Inferior parietal cortex (tissue), 1 donor: ENCODE measurements at regions not wholly inside any gene's neighbourhood (a gene's known extent, or its start where the extent isn't known, plus 50 kb on each side); places are given as distances from the start of the nearest gene placed in this dataset.
"Not testable (repeated sequence)": the region's sequence is repeated elsewhere in the genome, so short reads cannot be mapped to it uniquely, and the experiment has no call there.

Experiments
- DNase-seq: peaks from one replicate; pipeline ENCODE4 v3.0.0-alpha.2; 2016; ENCODE audit errors: extremely low spot score

GRCh38 chr4:67412153-67412712 lies 133.1 kb downstream of the CENPC start:
- not testable (repeated sequence) for DNase-seq

GRCh38 chr4:67403342-67403741 lies 142.0 kb downstream of the CENPC start:
- no peak for DNase-seq

DNA sequence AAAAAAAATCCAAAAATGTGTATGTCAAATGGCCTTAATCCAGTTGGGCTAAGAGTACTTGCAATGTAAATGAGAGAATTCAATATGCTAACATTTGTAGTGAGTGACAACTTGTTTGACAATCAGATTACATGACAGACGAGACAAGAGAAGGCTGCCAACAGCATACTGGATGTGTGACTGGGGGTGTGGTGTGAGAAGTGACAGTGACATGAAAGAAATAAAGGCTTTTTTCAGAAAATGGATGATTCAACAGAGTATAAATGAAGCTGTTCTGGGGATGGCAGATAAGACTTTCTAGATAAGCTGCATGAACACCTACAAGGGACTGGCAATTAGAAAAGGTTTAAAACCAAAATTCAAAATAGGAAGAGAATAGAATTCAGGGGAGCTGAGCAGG lies 143.4 kb downstream of the CENPC start:
- DNase-seq, result no peak

DNA sequence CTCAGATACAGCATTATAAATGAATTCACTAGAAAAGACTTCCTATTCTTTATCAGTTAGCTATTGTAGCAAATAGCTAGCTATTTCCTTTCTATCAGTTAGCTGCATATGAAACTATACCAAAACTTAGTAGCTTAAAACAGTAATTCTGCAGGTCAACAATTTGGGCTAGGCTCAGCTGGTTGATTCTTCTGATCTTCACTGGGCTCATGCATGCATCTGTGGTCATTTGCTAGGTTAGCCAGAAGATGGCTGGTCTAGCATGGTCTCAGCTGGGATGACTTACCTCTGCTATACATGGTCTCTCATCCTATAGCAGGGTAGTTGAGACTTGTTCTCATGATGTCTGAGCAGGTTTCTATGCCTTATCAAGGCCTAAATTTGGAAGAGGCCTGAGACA lies 147.4 kb downstream of the CENPC start:
- no peak for DNase-seq

- DNase-seq, result no peak
Measured at GRCh38 chr4:67397031-67397430, 148.3 kb downstream of the CENPC start.

DNA sequence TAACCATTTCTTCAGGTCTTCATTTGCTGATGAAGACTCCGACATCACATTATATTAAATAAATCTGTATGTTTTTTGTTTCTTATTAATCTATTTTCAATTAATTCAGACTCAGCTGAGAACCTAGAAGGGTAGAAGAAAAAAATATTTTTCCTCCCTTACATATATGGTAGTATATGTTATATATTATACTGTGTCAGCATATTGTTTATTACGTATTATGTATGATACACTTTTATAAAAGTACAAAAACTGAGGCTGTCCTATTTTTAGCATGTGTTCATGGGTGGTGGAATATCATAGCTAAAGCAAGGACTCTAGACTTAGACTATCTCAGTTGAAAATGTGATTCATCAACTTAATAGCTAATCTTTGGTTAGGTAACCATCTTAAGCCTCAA lies 149.3 kb downstream of the CENPC start:
- DNase-seq, result no peak

- no peak for DNase-seq
Measured at GRCh38 chr4:67394879-67395278, 150.4 kb downstream of the CENPC start.

DNA sequence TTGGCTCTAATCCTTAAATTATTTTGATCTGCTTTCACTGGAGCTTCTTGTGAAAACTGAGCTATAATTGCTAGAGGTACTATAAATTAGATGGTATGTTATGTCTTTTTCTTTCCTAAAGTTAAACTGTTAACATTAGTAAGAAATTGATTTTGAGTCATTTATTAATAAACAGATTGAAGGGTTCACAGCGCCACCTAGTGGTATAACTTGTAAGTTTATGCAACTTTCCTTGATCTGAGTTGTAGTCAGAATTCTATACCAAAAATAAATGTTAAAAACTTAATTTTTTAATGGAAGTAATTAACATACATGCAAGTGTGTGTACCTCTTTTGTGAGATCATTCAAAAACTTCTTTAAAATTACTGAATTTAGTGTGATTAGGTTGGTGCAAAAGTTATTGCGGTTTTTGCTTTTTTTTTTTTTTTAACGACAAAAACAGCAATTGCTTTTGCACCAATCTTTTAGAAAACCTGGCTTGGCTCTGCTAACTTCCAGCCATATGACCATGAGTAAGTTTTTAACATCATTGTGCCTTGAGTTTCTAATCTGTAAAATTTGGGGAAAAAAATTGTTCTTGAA lies 151.5 kb downstream of the CENPC start:
- DNase-seq, result peak; percentile 84

GRCh38 chr4:67393007-67393406 lies 152.3 kb downstream of the CENPC start:
- no peak for DNase-seq

- not testable (repeated sequence) for DNase-seq
Measured at GRCh38 chr4:67381406-67381804, 163.9 kb downstream of the CENPC start.

DNA sequence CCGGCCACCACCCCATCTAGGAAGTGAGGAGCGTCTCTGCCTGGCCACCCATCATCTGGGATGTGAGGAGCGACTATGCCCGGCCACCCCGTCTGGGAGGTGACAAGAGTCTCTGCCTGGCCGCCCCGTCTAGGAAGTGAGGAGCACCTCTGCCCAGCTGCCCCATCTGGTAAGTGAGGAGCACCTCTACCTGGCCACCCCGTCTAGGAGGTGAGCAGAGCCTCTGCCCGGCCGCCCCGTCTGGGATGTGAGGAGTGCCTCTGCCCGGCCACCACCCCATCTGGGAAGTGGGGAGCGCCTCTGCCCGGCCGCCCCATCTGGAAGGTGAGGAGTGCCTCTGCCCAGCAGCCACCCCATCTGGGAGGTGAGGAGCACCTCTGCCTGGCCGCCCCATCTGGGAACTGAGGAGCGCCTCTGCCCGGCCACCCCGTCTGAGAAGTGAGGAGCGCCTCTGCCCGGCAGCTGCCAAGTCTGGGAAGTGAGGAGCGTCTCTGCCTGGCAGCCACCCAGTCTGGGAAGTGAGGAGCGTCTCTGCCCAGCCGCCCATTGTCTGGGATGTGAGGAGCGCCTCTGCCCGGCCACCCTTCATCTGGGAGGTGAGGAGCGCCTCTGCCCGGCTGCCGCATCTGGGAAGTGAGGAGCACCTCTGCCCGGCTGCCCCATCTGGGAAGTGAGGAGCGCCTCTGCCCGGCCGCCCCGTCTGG lies 164.4 kb downstream of the CENPC start:
- not testable (repeated sequence) for DNase-seq

DNA sequence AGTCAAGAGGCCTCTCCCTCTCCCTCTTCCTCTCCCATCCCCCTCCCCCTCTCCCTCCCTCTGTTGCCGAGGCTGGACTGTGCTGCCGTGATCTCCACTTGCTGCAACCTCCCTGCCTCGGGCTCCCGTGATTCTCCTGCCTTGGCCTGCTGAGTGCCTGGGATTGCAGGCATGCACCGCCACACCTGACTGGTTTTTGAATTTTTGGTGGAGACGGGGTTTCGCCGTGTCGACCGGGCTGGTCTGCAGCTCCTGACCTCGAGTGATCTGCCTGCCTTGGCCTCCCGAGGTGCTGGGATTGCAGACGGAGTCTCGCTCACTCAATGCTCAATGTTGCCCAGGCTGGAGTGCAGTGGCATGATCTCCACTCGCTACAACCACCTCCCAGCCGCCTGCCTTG lies 165.1 kb downstream of the CENPC start:
- no peak for DNase-seq

DNA sequence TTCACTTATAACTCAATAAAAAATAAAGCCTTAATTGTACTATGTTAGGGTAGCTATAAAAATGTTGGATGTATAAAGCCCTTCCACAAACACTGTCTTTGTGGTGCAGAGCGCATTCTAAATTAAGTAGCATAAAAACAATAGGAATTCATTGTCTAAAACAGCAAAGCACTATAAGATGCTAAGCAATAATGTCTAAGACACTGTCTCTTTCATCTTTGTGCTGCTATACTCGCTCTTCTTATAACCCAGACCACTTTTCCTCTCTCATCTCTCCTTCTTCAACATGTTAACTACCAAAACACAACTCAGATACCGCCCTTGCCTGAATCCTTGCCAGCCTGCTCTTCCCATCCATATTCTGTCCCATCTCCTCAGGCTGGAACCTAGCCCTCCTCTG lies 170.0 kb downstream of the CENPC start:
- DNase-seq, result no peak

- DNase-seq, result no peak
Measured at GRCh38 chr4:67371615-67372014, 173.7 kb downstream of the CENPC start.

- DNase-seq, result no peak
Measured at GRCh38 chr4:67366311-67366861, 178.9 kb downstream of the CENPC start.

GRCh38 chr4:67365661-67366245 lies 179.6 kb downstream of the CENPC start:
- no peak for DNase-seq

DNA sequence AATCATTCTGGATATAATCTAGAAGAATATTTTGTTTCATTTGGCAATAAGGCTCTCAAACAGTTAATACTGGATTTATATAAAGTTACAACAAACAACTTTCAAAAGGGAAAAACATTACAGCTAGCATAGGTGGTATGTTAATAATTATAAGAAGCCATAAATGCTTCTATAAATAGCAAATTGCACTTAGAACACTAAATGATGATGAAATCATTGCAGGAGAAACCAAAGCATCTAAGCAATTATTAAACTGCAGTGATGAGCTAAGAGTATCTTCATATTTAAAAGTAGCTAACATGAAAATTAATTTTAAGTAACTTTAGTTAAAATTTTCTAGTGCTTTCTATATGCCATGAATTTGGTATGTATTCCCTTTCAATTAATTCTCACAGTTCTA lies 189.5 kb downstream of the CENPC start:
- no peak for DNase-seq

DNA sequence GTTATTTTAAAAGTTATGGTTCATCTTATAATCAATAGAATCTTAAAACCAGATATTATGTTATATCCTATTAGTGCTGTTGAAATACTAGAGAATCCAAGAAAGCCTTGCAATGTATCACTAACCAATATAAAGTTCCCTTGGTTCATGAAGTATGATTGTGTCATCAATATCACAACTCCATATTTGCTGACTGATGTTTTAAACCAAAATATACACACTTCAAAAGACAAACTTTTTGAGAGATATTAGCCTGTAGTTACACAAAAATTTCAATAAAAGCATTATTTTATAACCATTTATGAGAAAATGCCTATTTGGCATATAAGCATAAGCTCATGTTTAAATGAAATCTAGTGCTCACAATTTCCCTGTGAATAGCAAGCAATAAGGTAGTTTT lies 198.6 kb downstream of the CENPC start:
- no peak for DNase-seq

GRCh38 chr4:67344594-67345380 lies 200.5 kb downstream of the CENPC start:
- no peak for DNase-seq

- DNase-seq, result no peak
Measured at GRCh38 chr4:67343199-67343598, 202.1 kb downstream of the CENPC start.

- no peak for DNase-seq
Measured at GRCh38 chr4:67342291-67342690, 203.0 kb downstream of the CENPC start.

- peak; percentile 30 for DNase-seq
Measured at GRCh38 chr4:67333664-67334063, 211.6 kb downstream of the CENPC start.
